Cerebellar cortex (tissue), 1 donor: ENCODE measurements at regions not wholly inside any gene's neighbourhood (a gene's known extent, or its start where the extent isn't known, plus 50 kb on each side); places are given as distances from the start of the nearest gene placed in this dataset.
"Not testable (repeated sequence)": the region's sequence is repeated elsewhere in the genome, so short reads cannot be mapped to it uniquely, and the experiment has no call there.

ENCODE experiments used
- DNase-seq: peaks from one replicate; pipeline ENCODE4 v3.0.0-alpha.2; 2015; ENCODE audit warnings: low spot score

GRCh38 chr1:232313876-232314275, 316.1 kb downstream of the SIPA1L2 start:
- not testable (repeated sequence) for DNase-seq

GRCh38 chr1:232310541-232310940, 319.4 kb downstream of the SIPA1L2 start:
- no peak for DNase-seq

- DNase-seq = no peak
Observed at GRCh38 chr1:232308616-232309015, 321.3 kb downstream of the SIPA1L2 start.

GRCh38 chr1:232307296-232308017, 322.5 kb downstream of the SIPA1L2 start:
- DNase-seq = no peak

DNA sequence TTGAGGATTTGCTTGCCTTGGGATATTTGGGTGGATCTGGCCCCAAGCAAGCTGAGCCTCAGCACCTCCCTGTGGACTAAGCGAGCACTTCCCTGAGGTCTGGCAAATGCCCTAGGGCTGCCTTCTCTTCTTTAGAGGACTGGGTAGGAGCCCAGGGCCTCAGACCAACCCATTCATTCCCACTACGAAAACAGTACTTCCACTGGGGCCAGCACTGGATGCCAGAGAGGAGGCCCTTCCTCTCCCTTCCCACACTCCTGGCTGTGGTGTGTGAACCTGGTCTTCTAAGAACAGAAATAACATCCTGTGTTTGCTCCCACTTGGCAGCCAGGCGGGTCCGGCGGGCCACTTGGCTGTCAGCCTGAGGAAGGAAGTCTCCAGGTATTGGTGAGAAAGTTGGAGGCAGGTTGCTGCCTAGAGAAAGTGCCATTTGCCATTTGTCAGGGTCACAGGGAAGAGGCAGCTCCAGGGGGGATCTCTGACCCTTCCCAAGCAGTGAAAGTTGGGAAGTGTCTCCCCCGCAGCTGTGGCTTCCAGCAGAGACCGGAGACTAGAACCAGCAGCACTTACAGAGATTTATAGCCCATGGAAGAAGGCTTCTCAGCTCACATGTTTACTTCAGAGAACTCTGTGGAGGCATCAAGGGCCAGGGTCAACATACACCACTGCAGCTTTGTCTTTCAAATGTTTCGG, 323.5 kb downstream of the SIPA1L2 start:
- DNase-seq = no peak

DNA sequence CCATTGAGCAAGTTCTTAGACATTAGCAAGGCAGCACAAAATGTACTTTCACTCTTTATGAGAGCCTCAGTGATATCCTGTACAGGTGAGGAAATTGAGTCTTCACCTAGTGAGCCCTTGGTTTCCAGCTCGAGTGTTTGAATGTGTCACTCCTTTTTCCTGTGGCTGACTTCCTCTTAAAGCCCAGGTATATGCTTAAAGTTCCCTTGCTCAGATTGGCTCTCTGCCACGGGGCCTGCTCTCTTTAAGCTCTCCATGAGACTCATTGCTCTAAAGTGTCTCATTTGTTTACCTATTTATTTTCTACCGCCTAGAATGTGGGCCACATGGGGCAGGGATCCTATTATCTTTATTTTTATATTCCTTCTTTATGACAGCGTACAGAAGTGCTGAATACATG, 324.9 kb downstream of the SIPA1L2 start:
- DNase-seq = no peak

GRCh38 chr1:232303222-232303620, 326.7 kb downstream of the SIPA1L2 start:
- DNase-seq = no peak

GRCh38 chr1:232302376-232303221, 327.3 kb downstream of the SIPA1L2 start:
- peak; percentile 62 for DNase-seq

- DNase-seq = no peak
Observed at GRCh38 chr1:232301246-232301645, 328.7 kb downstream of the SIPA1L2 start.

DNA sequence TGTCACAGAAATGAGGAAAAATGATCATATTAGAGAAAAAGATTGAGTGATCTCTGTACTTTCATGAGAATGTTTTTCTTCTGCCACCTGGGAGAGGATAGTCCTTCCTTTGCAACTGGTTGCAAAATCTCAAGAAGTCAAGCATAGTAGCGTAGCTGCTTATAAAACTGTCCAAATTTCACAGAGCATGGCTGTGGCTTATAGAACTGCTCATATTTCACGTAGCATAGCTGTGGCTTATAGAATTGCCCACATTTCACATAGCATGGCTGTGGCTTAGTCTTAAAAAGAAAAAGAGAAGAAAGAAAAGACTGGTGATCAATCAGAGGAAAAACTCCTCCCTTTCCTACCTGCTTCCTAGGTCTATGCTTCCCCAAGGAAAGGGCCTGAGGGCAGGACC, 329.5 kb downstream of the SIPA1L2 start:
- DNase-seq = no peak

GRCh38 chr1:232296461-232296860, 333.5 kb downstream of the SIPA1L2 start:
- DNase-seq = no peak

DNA sequence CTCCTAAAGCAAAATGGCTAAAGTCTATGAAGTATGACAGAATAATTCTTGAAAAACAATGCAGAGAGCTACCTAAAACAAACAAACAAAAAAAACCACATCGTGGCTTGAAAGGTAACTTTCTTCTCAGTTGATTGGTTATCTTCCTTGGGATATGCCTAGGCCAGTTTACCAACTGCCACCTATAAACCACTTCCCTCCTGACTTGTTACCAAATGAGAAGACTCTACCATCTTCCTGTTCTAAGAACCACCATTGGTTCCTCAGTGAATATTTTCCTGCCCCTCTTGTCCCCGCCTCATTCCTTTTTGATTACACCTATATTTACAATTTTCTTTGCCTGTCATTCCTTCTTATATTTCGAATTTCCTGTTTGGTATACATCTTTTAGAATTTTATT, 336.6 kb downstream of the SIPA1L2 start:
- no peak for DNase-seq

DNA sequence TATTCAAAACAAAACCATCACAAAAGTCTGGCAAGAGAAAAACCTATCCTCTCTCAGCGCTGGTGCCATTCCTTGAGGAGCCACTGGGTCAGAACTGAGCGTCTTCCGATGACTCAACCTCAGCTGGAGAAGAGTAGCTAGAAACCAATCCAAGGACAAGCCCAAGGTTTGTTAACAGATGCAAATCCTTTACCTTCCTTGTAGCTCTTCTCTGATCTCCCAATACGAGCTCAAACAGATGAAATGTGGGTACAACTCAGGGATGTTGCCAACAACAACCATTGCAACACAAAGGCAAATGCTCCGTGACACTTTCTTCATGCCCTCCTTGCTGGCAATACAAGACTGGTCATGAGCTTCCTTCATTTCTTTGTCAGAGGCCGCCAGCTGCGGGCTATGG, 337.1 kb downstream of the SIPA1L2 start:
- DNase-seq = no peak

DNA sequence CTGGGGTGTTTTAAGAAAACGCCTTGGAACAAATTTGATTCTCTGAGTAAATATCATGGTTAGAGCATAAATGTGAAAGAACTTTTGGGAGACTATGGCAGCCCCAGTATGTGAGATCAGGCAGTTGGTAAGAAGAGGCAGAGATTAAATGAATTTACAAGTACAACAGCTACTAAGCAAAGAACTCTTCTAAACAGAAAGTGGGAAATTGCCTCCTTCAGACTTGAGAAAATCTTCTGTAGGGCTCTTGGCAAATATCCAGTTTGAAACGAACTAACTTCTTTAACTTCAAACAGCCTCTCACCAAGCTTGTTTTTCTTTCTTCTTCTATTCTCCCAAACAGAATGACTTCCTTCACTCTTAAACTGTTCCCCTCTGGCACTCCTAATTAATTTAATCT, 337.7 kb downstream of the SIPA1L2 start:
- DNase-seq = no peak

DNA sequence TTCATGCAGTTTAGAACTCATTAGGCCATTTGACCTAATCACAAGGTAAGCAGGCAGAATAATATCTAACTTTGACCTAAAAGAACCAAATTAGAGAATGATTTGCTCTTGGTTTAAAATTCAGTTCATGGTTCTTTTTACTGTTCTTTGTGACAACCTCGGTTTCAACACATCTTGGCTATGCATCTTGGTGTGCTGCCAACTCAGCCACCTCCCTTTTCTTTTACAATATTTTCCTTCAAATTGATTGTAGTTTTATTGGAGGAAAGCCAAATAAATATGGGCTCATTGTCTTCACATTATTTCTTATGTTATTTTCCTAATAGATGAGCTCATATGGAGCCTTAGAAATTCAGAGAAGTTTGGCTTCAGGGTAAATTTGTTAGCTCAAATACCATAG, 338.3 kb downstream of the SIPA1L2 start:
- DNase-seq = no peak

DNA sequence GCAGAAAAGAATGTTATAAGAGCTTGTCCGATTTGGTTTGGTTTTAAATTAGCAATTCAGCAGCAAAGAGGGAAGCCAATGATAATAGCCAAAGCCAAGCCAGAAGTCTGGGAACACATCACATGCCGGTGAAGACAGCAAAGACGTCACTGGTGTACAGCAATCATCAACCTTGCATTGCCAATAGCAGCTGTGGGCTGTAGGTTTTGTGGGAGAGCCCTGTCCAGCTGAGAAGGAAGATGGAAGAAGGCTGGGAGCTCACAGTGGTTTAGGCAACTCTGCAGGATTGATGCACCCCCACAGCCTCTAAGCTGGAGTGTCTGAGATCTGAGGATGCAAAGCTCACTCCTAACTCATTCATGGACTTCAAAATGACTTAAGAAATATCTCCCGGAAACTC, 338.7 kb downstream of the SIPA1L2 start:
- no peak for DNase-seq

DNA sequence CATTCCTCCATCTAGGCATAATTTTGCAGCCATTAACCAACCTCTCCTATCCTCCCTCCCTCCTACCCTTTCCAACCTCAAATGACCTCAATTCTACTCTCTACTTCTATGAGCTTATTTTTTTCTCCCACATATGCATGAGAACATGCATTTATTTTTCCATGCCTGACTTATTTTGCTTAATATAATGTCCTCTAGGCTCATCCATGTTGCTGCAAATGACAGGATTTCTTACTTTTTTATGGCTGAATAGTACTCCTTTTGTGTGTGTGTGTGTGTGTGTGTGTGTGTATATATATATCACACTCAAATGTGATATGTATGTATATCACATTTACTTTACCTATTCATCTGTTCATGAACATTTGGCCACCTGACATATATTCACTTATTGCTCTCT, 339.4 kb downstream of the SIPA1L2 start:
- DNase-seq = no peak

GRCh38 chr1:232287676-232288569, 342.0 kb downstream of the SIPA1L2 start:
- no peak for DNase-seq

DNA sequence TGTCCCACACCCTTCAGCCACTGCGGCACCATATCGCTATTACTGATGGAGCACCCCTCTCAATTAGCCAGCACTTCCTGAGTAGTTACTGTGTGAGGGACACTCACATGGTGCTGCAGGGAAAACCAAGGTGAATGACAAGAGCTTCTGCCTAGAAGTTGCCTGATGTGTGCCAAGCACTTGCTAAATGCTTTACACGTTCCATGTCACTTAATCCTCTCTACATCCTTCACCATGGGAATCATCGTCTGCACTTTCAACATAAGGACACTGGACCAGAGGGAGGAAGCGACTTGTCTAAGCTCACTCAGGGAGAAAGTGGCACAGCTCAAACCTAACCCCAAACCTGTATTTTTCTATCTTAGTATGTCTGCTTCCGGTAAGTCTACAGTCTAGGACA, 344.8 kb downstream of the SIPA1L2 start:
- DNase-seq = no peak

GRCh38 chr1:232283864-232284263, 346.1 kb downstream of the SIPA1L2 start:
- no peak for DNase-seq

- no peak for DNase-seq
Observed at GRCh38 chr1:232282498-232282897, 347.4 kb downstream of the SIPA1L2 start.

DNA sequence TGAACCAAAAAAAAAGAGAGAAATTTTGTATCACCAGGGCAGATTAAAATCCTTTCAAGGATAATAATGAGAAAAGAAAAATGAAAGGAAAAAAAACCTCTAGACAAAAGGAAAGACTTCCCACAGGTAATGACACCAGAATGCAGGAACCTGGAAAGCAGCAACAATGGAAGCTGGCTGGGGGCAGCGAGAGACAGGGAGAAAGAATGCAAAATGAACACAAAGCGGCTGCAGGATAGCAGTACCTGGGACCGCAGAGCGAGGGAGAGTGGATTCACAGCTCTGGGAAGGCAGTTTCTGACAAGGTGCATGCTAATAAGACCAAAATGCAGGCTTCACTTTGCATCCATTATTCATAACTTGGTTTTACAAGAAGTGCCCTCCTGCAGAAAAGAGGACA, 349.0 kb downstream of the SIPA1L2 start:
- DNase-seq = no peak
